SHP77 treated with DMSO at 0.1 percent for 48 hours (cell line): ENCODE measurements at regions not wholly inside any gene's neighbourhood (a gene's known extent, or its start where the extent isn't known, plus 50 kb on each side); places are given as distances from the start of the nearest gene placed in this dataset.

ENCODE experiments used
- DNase-seq: peaks from one replicate; lab custom pipeline; 2025; lab: John Stamatoyannopoulos, UW

DNA sequence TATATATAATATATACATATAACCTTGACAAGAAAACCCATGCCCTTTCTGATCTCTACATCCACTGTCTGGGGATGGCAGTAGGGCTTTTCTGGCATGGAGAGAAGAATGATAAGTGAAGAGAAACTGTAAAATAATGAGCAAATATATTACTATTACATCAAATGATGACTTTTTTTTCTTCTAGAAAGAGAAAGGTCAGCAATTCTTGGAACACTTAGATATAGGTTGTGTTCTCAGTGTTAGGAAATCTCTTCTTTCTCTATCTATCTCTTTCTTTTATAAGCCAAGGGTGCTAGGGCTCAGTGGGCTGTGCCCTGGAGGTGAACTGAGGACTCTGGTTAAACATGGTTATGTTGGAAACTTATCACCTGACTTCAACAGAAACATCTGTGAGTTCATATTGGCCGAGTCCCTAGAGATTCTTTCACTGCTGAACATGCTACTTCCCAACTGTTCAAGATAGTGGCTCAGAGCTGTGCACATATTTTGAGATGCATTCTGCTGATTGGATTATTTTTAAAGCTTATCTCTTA is 265.1 kb downstream of the GBA3 start:
- DNase-seq = no peak

DNA sequence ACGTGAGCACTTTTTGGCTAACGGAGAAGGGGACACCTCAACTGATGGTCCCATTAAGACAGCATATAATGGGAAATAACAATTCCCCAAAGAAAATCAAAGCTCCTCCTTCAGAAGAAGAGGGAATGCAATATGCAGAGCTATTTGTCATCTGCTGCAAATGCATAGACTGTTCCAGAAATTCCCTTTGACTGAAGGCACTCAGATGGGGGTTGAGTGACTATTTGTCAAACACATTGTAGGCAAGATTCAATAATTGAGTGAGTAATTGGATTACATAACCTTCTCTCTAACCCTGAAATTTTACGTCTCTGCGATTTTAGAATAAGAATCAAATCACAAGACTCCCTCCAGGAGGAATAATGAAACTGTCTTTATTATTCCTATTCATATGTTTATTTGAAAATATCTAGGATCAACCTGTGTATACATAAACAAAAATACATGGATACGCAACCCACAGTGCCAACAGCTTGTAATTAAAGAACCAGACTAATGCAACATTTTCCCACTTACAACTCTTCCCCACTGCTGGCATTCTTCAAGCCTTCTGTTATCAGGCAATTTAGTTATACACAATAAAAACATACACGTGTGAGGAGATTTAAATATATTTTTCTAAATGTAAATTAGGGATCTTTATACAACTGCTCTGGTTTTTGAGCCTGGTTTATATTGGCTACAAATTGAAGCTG is 256.6 kb downstream of the GBA3 start:
- DNase-seq = no peak

- no peak for DNase-seq
Observed at GRCh38 chr4:22947851-22948250, 255.1 kb downstream of the GBA3 start.

DNA sequence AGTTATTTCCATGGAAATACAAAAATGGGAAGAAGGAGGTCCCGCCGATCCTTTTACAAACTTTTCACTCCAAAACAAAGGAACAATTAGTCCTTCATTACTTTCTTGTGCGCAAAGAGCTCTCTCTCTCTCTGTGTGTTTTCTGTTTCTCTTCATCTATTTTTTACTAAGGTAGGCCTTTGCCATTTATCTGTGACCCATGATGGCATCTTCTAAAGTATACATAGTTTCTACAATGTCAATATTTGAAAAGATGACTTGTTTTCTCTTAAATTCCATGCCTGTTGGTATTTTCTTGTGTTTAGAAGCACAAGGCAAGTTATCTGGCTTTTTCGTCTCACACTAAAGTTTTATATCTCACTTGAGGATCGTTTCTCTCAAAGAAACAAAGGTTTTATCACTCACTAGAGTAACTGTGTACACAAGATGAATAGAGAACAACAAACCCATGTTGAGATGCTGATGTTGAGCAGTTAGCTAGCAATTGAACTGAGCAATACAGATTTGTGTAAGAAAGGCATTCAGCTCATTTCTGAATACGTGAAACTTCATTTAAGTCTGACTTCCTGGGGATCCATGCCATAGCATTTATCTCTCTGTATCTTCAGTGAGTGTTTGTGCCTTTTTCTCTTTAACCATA is 250.3 kb downstream of the GBA3 start:
- DNase-seq = no peak

DNA sequence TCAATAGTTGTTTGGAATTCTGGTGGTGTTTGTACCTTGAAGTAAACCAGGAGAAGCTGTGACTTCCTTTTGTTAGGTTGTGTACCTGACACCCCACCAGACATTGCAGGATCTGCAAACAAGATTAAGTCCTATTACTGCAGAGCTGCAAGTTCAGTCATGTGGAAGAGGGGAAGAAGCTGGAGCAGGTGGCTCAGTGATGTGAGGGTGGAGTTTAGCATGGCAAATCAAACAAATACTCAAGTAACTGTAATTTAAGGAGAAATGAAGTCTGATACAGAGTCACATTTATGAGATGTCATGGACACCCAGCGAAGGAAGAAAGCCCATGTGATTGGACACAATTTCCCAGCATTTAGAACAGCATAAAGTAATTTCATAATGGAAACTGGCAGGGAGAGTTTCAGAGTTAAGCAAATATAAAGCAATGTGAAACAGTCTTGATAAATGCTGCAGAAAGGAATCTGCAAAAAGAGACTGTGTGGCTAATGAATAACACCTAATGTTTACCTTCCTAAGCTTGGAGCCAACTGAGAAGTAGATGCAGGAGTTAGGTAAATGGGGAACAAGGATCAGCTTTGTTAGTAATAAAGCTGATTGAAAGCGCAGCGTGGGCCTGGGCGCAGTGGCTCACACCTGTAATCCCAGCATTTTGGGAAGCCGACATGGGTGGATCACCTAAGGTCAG is 249.1 kb downstream of the GBA3 start:
- DNase-seq = no peak

- DNase-seq = no peak
Observed at GRCh38 chr4:22932326-22932725, 239.6 kb downstream of the GBA3 start.

- DNase-seq = no peak
Observed at GRCh38 chr4:22922426-22922825, 229.7 kb downstream of the GBA3 start.

DNA sequence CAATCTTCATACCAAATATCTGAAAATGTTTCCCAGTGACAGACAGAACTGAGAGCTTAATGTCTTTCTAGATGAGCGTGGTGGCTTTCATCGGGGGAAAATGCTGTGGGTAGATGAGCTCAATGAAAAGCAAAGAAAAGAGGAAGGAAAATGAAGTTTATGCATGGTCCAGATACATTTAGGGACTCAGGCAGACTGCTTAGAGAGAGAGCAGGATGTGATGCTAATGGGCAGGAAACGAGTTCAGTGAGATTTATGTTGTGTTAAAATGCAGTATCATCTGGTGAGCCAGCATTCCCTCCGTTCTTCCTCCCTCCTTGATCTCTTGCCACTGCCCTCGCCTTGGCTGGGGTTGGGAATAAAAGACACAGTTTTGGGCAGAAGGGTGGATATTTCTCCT is 229.2 kb downstream of the GBA3 start:
- no peak for DNase-seq

- no peak for DNase-seq
Observed at GRCh38 chr4:22911285-22911684, 218.5 kb downstream of the GBA3 start.

GRCh38 chr4:22910200-22910599 is 217.5 kb downstream of the GBA3 start:
- no peak for DNase-seq

DNA sequence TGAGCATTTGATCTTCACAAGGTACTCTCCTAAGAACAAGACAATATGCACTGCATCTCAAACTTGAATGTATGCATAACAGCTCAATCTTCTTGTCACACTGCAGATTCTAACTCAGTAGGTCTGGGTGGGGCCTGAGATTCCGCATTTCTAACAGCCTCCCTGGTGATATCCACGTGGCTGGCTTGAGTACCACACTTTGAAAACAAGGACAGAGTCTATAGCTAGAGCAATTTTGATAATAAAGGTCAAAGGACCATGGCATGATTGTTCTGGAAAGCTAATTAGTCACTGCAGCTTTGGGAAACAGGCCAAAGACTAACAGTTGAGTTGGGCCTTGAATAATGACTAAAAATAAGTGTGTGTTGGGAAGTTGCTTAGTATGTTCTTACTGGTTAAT is 213.3 kb downstream of the GBA3 start:
- no peak for DNase-seq

GRCh38 chr4:22903913-22904312 is 211.2 kb downstream of the GBA3 start:
- DNase-seq = no peak

DNA sequence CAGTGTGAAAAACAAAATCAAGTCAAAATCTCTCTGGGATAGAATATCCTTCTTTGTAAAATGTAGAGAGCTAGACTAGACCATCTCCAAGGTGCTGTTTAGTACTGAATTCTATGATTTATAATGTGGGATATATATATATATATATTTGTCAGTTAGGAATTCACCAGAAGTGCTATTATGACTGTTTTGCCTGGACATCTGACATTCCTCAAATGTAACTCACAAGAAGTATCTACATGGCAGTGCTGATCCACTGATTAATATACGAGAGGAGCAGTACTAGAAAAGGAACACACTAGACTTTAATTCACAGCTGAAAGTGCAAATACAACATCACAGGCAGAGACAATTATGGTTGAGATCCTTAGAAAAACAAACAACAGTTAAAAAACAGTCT is 208.9 kb downstream of the GBA3 start:
- DNase-seq = no peak

DNA sequence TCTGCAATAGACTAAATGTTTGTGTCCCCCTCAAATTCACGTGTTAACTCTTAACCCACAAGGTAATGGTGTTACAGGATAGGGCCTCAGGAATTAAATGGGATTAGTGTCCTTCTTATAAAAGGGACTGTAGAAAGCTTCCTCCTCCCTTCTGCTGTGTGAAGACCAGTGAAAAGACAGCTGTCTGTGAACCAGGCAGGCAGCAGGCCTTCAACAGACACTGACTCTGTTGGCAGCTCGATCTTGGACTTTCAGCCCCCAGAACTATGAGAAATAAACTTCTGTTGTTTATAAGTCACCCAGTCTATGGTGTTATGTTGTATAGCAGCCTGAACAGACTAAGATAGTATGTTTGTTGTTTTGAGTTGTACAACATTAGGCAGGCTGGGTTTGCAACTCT is 208.1 kb downstream of the GBA3 start:
- DNase-seq = no peak

DNA sequence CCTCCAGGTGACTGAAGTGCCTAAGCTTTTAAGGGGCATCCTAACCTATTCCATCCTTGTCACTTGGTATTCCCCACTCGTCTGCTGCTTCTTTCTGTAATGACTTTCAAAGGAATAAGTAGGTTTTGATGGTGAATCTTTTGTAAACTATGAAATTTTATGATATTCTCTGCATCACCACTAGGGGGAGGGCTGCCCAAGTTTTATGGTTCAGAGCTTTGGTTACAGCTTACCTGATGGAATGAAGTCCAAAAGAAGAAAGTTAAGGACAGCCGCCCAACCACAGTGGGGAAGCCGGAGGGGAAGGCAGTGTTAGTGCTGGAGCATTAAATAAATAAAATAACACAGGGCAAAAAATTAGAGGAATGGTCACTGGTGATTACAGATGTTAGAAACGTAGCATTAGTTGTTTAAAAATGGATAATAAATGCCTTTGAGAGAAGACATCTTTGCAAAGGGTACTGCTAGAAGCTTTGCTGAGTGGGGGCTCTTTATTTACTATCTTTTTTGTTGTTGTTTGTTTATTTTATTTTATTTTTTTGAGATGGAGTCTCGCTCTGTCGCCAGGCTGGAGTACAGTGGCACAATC is 204.9 kb downstream of the GBA3 start:
- DNase-seq = no peak

DNA sequence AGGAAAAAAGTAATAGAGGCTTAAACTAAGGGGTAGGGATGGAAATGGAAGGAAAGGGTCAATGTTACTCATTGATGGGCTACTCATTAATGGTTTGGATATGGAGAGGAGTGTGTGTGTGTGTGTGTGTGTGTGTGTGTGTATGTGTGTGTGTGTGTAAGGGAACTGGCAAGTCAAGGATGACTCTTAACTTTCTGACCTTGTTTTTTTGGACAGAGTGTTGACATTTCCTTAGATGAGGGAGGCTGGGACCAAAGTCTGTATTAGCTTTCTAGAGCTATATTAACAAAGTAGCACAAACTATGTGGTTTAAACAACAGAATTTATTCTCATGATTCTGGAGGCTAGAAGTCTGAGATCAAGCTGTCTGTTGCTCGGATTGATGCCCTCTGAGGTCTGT is 202.7 kb downstream of the GBA3 start:
- no peak for DNase-seq

GRCh38 chr4:22884157-22884556 is 191.4 kb downstream of the GBA3 start:
- DNase-seq = no peak

DNA sequence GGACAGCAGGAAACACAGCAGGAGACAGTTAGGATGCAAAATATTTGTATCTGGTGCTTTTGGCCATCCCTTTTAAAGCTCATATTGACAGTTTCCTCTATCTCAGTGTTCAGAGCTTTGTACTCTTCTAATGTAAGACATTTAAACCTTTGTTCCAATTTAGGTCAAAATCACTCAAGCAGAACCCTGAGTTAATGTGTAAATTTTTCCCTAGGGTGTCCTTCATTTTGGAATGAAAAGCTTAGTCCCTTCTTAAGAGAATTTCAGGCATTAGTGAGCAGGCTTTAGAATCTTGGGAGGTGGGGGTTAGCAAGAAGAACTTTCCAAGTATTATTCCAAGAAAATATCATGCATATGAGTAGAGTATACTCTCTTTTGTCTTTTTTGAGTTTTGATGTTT is 188.7 kb downstream of the GBA3 start:
- DNase-seq = no peak

DNA sequence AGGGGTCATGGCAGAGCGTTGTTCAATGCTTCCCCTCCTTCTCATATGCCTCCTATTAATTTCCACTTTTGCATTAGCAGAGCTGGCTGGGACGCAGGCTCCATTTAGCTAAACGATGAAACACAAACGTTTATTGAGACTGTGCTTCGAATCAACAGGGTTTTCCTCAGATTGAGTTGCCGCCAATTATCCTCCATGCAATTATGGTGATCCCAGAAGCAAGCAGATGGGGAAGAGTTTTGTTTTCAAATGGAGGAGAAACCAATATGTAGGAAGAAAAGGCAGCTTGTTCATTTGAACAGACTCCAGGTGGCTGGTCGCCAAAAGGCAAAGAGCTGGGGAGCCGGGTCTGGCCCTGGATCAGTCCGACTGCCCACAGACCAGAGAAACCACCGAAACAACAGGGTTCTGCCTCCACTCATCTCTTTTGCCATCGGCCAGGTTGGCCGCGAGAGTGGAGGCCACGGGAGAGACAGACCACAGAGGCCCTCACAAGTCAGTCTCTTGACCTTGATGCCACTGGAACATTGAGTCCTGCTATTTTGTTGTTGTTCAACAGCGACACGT is 184.8 kb downstream of the GBA3 start:
- no peak for DNase-seq

- no peak for DNase-seq
Observed at GRCh38 chr4:22876270-22876669, 183.5 kb downstream of the GBA3 start.

- DNase-seq = no peak
Observed at GRCh38 chr4:22875587-22876257, 183.0 kb downstream of the GBA3 start.

DNA sequence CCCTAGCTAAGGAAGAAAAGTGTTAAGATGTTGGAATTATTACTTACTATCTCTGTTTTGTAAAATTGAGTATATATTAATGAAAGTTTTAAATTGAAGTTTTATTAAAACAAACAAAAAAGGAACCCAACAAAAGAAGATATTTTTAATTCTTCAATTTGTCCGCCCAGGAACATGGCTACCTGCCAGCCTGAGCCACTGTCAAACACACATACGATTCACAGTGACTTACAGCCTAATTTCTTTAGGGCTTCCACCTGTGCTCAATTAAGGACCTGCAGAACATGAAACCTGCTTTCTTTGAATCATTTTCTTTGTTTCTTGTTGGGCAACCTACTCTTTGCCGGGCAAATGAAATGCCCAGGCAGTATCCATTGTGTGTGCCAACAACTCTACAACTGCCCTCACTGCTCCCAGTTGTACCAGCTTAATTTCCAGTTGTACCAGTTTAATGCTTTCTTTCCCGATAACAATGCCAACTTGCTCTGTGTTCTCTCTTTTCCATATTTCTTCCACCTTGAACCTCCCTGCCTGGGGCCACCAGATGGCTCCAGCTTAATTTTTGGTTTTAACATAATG is 181.7 kb downstream of the GBA3 start:
- no peak for DNase-seq
